ENCODE measurements at regions not wholly inside any gene's neighbourhood (a gene's known extent, or its start where the extent isn't known, plus 50 kb on each side); places are given as distances from the start of the nearest gene placed in this dataset.

DNA sequence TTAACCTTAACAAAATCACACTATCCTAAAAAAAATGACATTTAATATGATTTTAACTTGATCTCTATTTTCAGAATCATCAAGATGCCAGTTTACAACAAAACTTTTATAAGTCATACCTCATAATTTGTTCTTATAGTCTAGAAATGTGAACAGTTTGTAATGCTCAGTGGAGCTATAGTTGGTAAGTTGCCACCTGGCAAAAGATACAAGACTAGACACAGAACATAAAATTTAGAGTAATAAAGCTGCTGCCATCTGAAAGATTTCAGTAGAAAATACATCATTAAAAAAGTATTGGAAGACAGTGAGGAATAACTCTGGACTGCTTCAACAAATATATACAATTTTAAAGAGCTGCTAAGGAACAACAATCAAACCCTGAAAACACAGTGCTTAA, 233.8 kb downstream of the GABRG2 start:
- Histone ChIP-seq H3K27me3 (ENCODE audit: control insufficient read depth, insufficient read depth, low read length) (no peaks in the 10 kb centered on the region), H3K27ac (ENCODE audit: low read depth, low read length) (no peak overlapping the region), H3K4me3 (ENCODE audit: low read depth, low read length) (no peak overlapping the region), H3K9me3 (ENCODE audit: control insufficient read depth, insufficient read depth, low read length) (peaks cover 11% of the 10 kb centered on the region)
- ChIA-PET POLR2A (no interaction called here), CTCF (no interaction called here)
- TF ChIP-seq, protein P1, sequence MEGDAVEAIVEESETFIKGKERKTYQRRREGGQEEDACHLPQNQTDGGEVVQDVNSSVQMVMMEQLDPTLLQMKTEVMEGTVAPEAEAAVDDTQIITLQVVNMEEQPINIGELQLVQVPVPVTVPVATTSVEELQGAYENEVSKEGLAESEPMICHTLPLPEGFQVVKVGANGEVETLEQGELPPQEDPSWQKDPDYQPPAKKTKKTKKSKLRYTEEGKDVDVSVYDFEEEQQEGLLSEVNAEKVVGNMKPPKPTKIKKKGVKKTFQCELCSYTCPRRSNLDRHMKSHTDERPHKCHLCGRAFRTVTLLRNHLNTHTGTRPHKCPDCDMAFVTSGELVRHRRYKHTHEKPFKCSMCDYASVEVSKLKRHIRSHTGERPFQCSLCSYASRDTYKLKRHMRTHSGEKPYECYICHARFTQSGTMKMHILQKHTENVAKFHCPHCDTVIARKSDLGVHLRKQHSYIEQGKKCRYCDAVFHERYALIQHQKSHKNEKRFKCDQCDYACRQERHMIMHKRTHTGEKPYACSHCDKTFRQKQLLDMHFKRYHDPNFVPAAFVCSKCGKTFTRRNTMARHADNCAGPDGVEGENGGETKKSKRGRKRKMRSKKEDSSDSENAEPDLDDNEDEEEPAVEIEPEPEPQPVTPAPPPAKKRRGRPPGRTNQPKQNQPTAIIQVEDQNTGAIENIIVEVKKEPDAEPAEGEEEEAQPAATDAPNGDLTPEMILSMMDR (IDR thresholded peaks at IDR 0.05; ENCODE audit: low read depth, low read length) = no peak
- DNase-seq (ENCODE audit: low read depth, low spot score) = no peak

DNA sequence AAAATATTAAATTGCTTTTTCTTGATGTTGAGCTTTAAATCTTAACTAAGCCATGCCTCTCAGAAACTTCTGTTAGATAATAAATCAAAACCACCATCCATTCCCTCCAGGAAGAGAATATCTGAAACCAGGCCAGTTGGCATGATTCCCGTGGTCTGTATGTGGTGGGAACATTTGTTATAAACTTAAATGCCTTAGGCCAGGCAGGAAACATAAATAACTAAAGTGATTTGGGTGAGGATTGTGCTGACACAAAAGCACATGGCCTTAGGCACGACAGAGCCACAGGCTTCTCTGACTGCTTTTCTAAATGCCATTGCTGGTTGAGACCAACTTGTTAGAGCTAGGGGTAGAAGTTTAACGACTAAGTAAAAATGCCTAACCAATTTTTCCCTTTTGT, 255.9 kb downstream of the GABRG2 start:
- H3K27ac ChIP-seq (ENCODE audit: low read depth, low read length) = no peak overlapping the region
- no peaks in the 10 kb centered on the region for H3K27me3 ChIP-seq (ENCODE audit: control insufficient read depth, insufficient read depth, low read length)
- TF ChIP-seq, protein P1 (IDR thresholded peaks at IDR 0.05; ENCODE audit: low read depth, low read length) = no peak
- no peak for DNase-seq (ENCODE audit: low read depth, low spot score)
- H3K9me3 ChIP-seq (ENCODE audit: control insufficient read depth, insufficient read depth, low read length) = peaks cover 14% of the 10 kb centered on the region
- ChIA-PET CTCF (no interaction called here), POLR2A (no interaction called here)
- no peak overlapping the region for H3K4me3 ChIP-seq (ENCODE audit: low read depth, low read length)

GRCh38 chr5:162324328-162324727, 256.8 kb downstream of the GABRG2 start:
- TF ChIP-seq, protein P1 (IDR thresholded peaks at IDR 0.05; ENCODE audit: low read depth, low read length) = no peak
- Histone ChIP-seq H3K9me3 (ENCODE audit: control insufficient read depth, insufficient read depth, low read length) (peaks cover 7% of the 10 kb centered on the region), H3K27me3 (ENCODE audit: control insufficient read depth, insufficient read depth, low read length) (no peaks in the 10 kb centered on the region), H3K4me3 (ENCODE audit: low read depth, low read length) (no peak overlapping the region), H3K27ac (ENCODE audit: low read depth, low read length) (no peak overlapping the region)
- DNase-seq (ENCODE audit: low read depth, low spot score) = no peak
- ChIA-PET CTCF (no interaction called here), POLR2A (no interaction called here)

DNA sequence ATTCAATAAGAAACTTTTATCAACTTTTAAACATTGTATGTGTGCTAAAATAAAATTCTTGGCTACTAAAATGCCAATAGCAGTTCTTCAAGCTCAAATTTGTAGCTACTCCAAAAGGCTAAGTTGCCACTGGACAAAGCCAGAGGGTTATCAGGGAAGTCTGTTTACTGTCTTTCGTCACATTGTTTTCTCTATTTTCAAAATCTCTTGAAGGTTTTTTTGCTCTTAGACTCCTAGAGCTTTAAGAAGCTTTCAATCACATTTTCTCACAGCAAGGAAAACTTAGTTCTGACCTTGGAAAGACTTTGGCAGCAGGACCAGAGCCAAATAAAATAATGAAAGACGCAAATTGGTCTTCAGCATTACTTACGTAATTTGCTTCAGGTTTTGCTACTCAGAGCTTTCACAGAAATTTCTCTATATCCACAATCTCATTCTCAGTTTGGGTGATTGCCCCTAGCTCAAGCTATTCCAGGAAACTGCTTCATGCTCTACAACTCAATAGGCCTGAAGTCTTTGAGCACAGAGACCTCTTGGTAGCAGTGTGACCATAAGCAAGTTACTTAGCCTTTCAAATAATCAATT, 257.7 kb downstream of the GABRG2 start:
- ChIA-PET POLR2A (no interaction called here), CTCF (no interaction called here)
- Histone ChIP-seq H3K9me3 (ENCODE audit: control insufficient read depth, insufficient read depth, low read length) (peaks cover 7% of the 10 kb centered on the region), H3K27ac (ENCODE audit: low read depth, low read length) (no peak overlapping the region), H3K4me3 (ENCODE audit: low read depth, low read length) (no peak overlapping the region), H3K27me3 (ENCODE audit: control insufficient read depth, insufficient read depth, low read length) (no peaks in the 10 kb centered on the region)
- no peak for DNase-seq (ENCODE audit: low read depth, low spot score)
- TF ChIP-seq, protein P1 (IDR thresholded peaks at IDR 0.05; ENCODE audit: low read depth, low read length) = no peak

- Histone ChIP-seq H3K27me3 (ENCODE audit: control insufficient read depth, insufficient read depth, low read length) (no peaks in the 10 kb centered on the region), H3K4me3 (ENCODE audit: low read depth, low read length) (no peak overlapping the region), H3K27ac (ENCODE audit: low read depth, low read length) (no peak overlapping the region), H3K9me3 (ENCODE audit: control insufficient read depth, insufficient read depth, low read length) (0 out of 2 replicates have a peak, but pooled peaks cover 3% of the 10 kb centered on the region)
- TF ChIP-seq, protein P1 (IDR thresholded peaks at IDR 0.05; ENCODE audit: low read depth, low read length) = no peak
- CTCF ChIA-PET = no interaction called here
- DNase-seq (ENCODE audit: low read depth, low spot score) = no peak
- POLR2A ChIA-PET = no interaction called here
Observed at GRCh38 chr5:162334944-162335343, 267.4 kb downstream of the GABRG2 start.
